Astrocyte (in vitro differentiated cells and primary cell): ENCODE measurements at regions not wholly inside any gene's neighbourhood (a gene's known extent, or its start where the extent isn't known, plus 50 kb on each side); places are given as distances from the start of the nearest gene placed in this dataset.

Experiments used
- DNase-seq: peaks from one replicate; pipeline ENCODE4 v3.0.0-alpha.2; 2010; ENCODE audit warnings: low read depth
- FAIRE-seq: peaks from 2 replicates; lab custom pipeline; 2011; peaks lifted over from hg19 to GRCh38; lab: Jason Lieb, UNC
- H2AFZ ChIP-seq: 2 replicates; pipeline ENCODE4 v1.6.0; 2012; ENCODE audit warnings: low read depth, low read length, inconsistent platforms
- H3K27ac ChIP-seq: 2 replicates; pipeline ENCODE4 v1.5.1; 2011; ENCODE audit warnings: low read depth, low read length, inconsistent platforms
- H3K27me3 ChIP-seq: 2 replicates; pipeline ENCODE4 v1.6.0; 2011; ENCODE audit warnings: low read length, inconsistent platforms; ENCODE audit not compliant: insufficient read depth
- H3K36me3 ChIP-seq: 2 replicates; pipeline ENCODE4 v1.5.1; 2011; ENCODE audit warnings: low read length, inconsistent platforms; ENCODE audit not compliant: insufficient read depth
- H3K4me1 ChIP-seq: 2 replicates; pipeline ENCODE4 v1.5.1; 2011; ENCODE audit warnings: low read length, inconsistent platforms; ENCODE audit not compliant: insufficient read depth
- H3K4me2 ChIP-seq: 2 replicates; pipeline ENCODE4 v1.6.0; 2012; ENCODE audit warnings: low read length, inconsistent platforms
- H3K4me3 ChIP-seq: 2 replicates; pipeline ENCODE4 v1.5.1; 2011; ENCODE audit warnings: low read depth, mild to moderate bottlenecking, low read length, inconsistent platforms; ENCODE audit not compliant: insufficient read depth
- H3K79me2 ChIP-seq: 2 replicates; pipeline ENCODE4 v1.6.0; 2012; ENCODE audit warnings: mild to moderate bottlenecking, low read length, inconsistent platforms; ENCODE audit not compliant: insufficient read depth
- H3K9ac ChIP-seq: 2 replicates; pipeline ENCODE4 v1.6.0; 2012; ENCODE audit warnings: mild to moderate bottlenecking, low read length, inconsistent platforms
- H3K9me3 ChIP-seq: 2 replicates; pipeline ENCODE4 v1.5.1; 2012; ENCODE audit warnings: low read depth, mild to moderate bottlenecking, low read length, inconsistent platforms; ENCODE audit not compliant: insufficient read depth
- H4K20me1 ChIP-seq: 2 replicates; pipeline ENCODE4 v1.6.0; 2012; ENCODE audit warnings: low read length, inconsistent platforms; ENCODE audit not compliant: insufficient read depth
- H3K27ac Mint-ChIP-seq: one replicate; pipeline ENCODE4 v1.8.0; 2021; ENCODE audit warnings: mild to moderate bottlenecking, mixed read lengths; ENCODE audit not compliant: unreplicated experiment
- H3K27me3 Mint-ChIP-seq: one replicate; pipeline ENCODE4 v1.8.0; 2021; ENCODE audit warnings: low read depth, mixed read lengths; ENCODE audit not compliant: unreplicated experiment
- H3K36me3 Mint-ChIP-seq: one replicate; pipeline ENCODE4 v1.8.0; 2021; ENCODE audit warnings: low read depth, mixed read lengths; ENCODE audit not compliant: unreplicated experiment
- H3K4me1 Mint-ChIP-seq: one replicate; pipeline ENCODE4 v1.8.0; 2021; ENCODE audit warnings: low read depth, mixed read lengths; ENCODE audit not compliant: unreplicated experiment
- H3K4me3 Mint-ChIP-seq: one replicate; pipeline ENCODE4 v1.8.0; 2021; ENCODE audit warnings: mild to moderate bottlenecking, moderate library complexity, mixed read lengths; ENCODE audit not compliant: unreplicated experiment
- H3K9me3 Mint-ChIP-seq: one replicate; pipeline ENCODE4 v1.8.0; 2021; ENCODE audit warnings: mild to moderate bottlenecking, mixed read lengths; ENCODE audit not compliant: unreplicated experiment
- CTCF ChIP-seq: IDR thresholded peaks from 2 replicates; pipeline ENCODE4 v1.5.1; 2011; ENCODE audit warnings: low read depth, mild to moderate bottlenecking, inconsistent platforms, low read length, moderate library complexity; ENCODE audit not compliant: insufficient read depth
- EZH2 ChIP-seq: IDR thresholded peaks from 2 replicates; pipeline ENCODE4 v1.6.1; 2012; ENCODE audit warnings: mild to moderate bottlenecking, low read length, inconsistent platforms; ENCODE audit not compliant: insufficient read depth

GRCh38 chr3:22937536-22937935 lies 265.6 kb upstream of the UBE2E2 start:
- H3K36me3 ChIP-seq: no peaks in the 10 kb centered on the region
- Mint-ChIP-seq H3K36me3 (no peaks in the 10 kb centered on the region), H3K27ac (no peak overlapping the region), H3K27me3 (peaks cover 4% of the 10 kb centered on the region), H3K9me3 (peaks cover 1% of the 10 kb centered on the region), H3K4me3 (no peak overlapping the region), H3K4me1 (no peaks in the 10 kb centered on the region)
- no peaks in the 10 kb centered on the region for H3K9me3 ChIP-seq
- no peaks in the 10 kb centered on the region for H3K27me3 ChIP-seq
- H3K4me2 ChIP-seq: no peak overlapping the region
- no peak for FAIRE-seq
- TF ChIP-seq CTCF (no peak), EZH2 (no peak)
- H4K20me1 ChIP-seq: no peaks in the 10 kb centered on the region
- no peak overlapping the region for H3K9ac ChIP-seq
- no peak for DNase-seq
- no peak overlapping the region for H3K27ac ChIP-seq
- H3K4me3 ChIP-seq: no peak overlapping the region
- H3K4me1 ChIP-seq: no peaks in the 10 kb centered on the region
- H3K79me2 ChIP-seq: no peaks in the 10 kb centered on the region
- H2AFZ ChIP-seq: no peak overlapping the region

- Mint-ChIP-seq H3K27ac (no peak overlapping the region), H3K4me1 (no peaks in the 10 kb centered on the region), H3K27me3 (peaks cover 4% of the 10 kb centered on the region), H3K36me3 (no peaks in the 10 kb centered on the region), H3K9me3 (peaks cover 1% of the 10 kb centered on the region), H3K4me3 (no peak overlapping the region)
- Histone ChIP-seq H3K4me1 (no peaks in the 10 kb centered on the region), H3K4me3 (no peak overlapping the region), H4K20me1 (no peaks in the 10 kb centered on the region), H3K9me3 (no peaks in the 10 kb centered on the region), H3K4me2 (no peak overlapping the region), H3K9ac (no peak overlapping the region), H3K27ac (no peak overlapping the region), H3K36me3 (no peaks in the 10 kb centered on the region), H2AFZ (no peak overlapping the region), H3K79me2 (no peaks in the 10 kb centered on the region), H3K27me3 (no peaks in the 10 kb centered on the region)
- TF ChIP-seq EZH2 (no peak), CTCF (no peak)
- no peak for FAIRE-seq
- no peak for DNase-seq
These were observed 264.4 kb upstream of the UBE2E2 start for GRCh38 chr3:22938739-22939138.

GRCh38 chr3:22939349-22939748 lies 263.8 kb upstream of the UBE2E2 start:
- H4K20me1 ChIP-seq: no peaks in the 10 kb centered on the region
- no peak overlapping the region for H3K27ac Mint-ChIP-seq
- peaks cover 1% of the 10 kb centered on the region for H3K9me3 Mint-ChIP-seq

More at GRCh38 chr3:22939349-22939748, 263.8 kb upstream of the UBE2E2 start:
- H3K4me1 ChIP-seq: no peaks in the 10 kb centered on the region
- Mint-ChIP-seq H3K4me3 (no peak overlapping the region), H3K4me1 (no peaks in the 10 kb centered on the region), H3K27me3 (peaks cover 4% of the 10 kb centered on the region), H3K36me3 (no peaks in the 10 kb centered on the region)
- H3K4me2 ChIP-seq: no peak overlapping the region
- no peak overlapping the region for H2AFZ ChIP-seq
- FAIRE-seq (no peak), DNase-seq (no peak)
- no peak overlapping the region for H3K9ac ChIP-seq
- no peaks in the 10 kb centered on the region for H3K36me3 ChIP-seq
- TF ChIP-seq CTCF (no peak), EZH2 (no peak)
- no peak overlapping the region for H3K4me3 ChIP-seq
- no peaks in the 10 kb centered on the region for H3K9me3 ChIP-seq
- H3K27me3 ChIP-seq: no peaks in the 10 kb centered on the region
- no peak overlapping the region for H3K27ac ChIP-seq
- no peaks in the 10 kb centered on the region for H3K79me2 ChIP-seq
